Mucosa of stomach (tissue), 1 donor: ENCODE measurements at regions not wholly inside any gene's neighbourhood (a gene's known extent, or its start where the extent isn't known, plus 50 kb on each side); places are given as distances from the start of the nearest gene placed in this dataset.

Experiments
- H3K27me3 ChIP-seq: one replicate; pipeline ENCODE4 v1.7.0; 2013; ENCODE audit warnings: mild to moderate bottlenecking, low read length; ENCODE audit not compliant: control insufficient read depth, insufficient read depth
- H3K36me3 ChIP-seq: one replicate; pipeline ENCODE4 v1.7.0; 2013; ENCODE audit warnings: low read length; ENCODE audit not compliant: control insufficient read depth, insufficient read depth
- H3K4me1 ChIP-seq: one replicate; pipeline ENCODE4 v1.7.0; 2013; ENCODE audit warnings: mild to moderate bottlenecking, low read length; ENCODE audit not compliant: control insufficient read depth, insufficient read depth
- H3K4me3 ChIP-seq: one replicate; pipeline ENCODE4 v1.7.0; 2013; ENCODE audit warnings: low read length
- H3K9ac ChIP-seq: one replicate; pipeline ENCODE4 v1.7.0; 2013; ENCODE audit warnings: mild to moderate bottlenecking, low read length, moderate library complexity
- H3K9me3 ChIP-seq: one replicate; pipeline ENCODE4 v1.7.0; 2013; ENCODE audit warnings: mild to moderate bottlenecking, low read length, moderate library complexity; ENCODE audit not compliant: control insufficient read depth
- donor health status: Pancreatic carcinoma.

GRCh38 chr18:78812067-78812466, 167.6 kb upstream of the SALL3 start:
- Histone ChIP-seq H3K4me3 (no peak overlapping the region), H3K36me3 (no peaks in the 10 kb centered on the region), H3K9ac (no peak overlapping the region), H3K9me3 (no peaks in the 10 kb centered on the region), H3K4me1 (no peaks in the 10 kb centered on the region), H3K27me3 (peaks cover 8% of the 10 kb centered on the region)

- H3K4me3 ChIP-seq: no peak overlapping the region
- H3K9me3 ChIP-seq: no peaks in the 10 kb centered on the region
- no peak overlapping the region for H3K9ac ChIP-seq
- peaks cover 8% of the 10 kb centered on the region for H3K27me3 ChIP-seq
- H3K36me3 ChIP-seq: no peaks in the 10 kb centered on the region
- H3K4me1 ChIP-seq: no peaks in the 10 kb centered on the region
Observed at GRCh38 chr18:78813156-78813555, 166.5 kb upstream of the SALL3 start.

- Histone ChIP-seq H3K4me3 (no peak overlapping the region), H3K4me1 (no peaks in the 10 kb centered on the region), H3K36me3 (no peaks in the 10 kb centered on the region), H3K9me3 (no peaks in the 10 kb centered on the region), H3K27me3 (peaks cover 8% of the 10 kb centered on the region), H3K9ac (no peak overlapping the region)
Observed at GRCh38 chr18:78813936-78814710, 165.5 kb upstream of the SALL3 start.

- H3K9me3 ChIP-seq: no peaks in the 10 kb centered on the region
- H3K4me3 ChIP-seq: no peak overlapping the region
- no peaks in the 10 kb centered on the region for H3K4me1 ChIP-seq
- H3K27me3 ChIP-seq: peaks cover 8% of the 10 kb centered on the region
- H3K9ac ChIP-seq: no peak overlapping the region
- H3K36me3 ChIP-seq: no peaks in the 10 kb centered on the region
Observed at GRCh38 chr18:78814766-78815165, 164.9 kb upstream of the SALL3 start.

- no peaks in the 10 kb centered on the region for H3K4me1 ChIP-seq
- H3K27me3 ChIP-seq: peaks cover 8% of the 10 kb centered on the region
- H3K9ac ChIP-seq: no peak overlapping the region
- H3K36me3 ChIP-seq: no peaks in the 10 kb centered on the region
- no peaks in the 10 kb centered on the region for H3K9me3 ChIP-seq
- H3K4me3 ChIP-seq: no peak overlapping the region
Observed at GRCh38 chr18:78816114-78816513, 163.5 kb upstream of the SALL3 start.

- no peaks in the 10 kb centered on the region for H3K9me3 ChIP-seq
- peaks cover 5% of the 10 kb centered on the region for H3K27me3 ChIP-seq
- H3K9ac ChIP-seq: no peak overlapping the region
Observed at GRCh38 chr18:78816916-78817315, 162.7 kb upstream of the SALL3 start.

GRCh38 chr18:78818495-78818894, 161.1 kb upstream of the SALL3 start:
- no peaks in the 10 kb centered on the region for H3K36me3 ChIP-seq
- no peaks in the 10 kb centered on the region for H3K4me1 ChIP-seq
- peaks cover 3% of the 10 kb centered on the region for H3K27me3 ChIP-seq
- H3K9me3 ChIP-seq: no peaks in the 10 kb centered on the region
- no peak overlapping the region for H3K4me3 ChIP-seq
- no peak overlapping the region for H3K9ac ChIP-seq

More at GRCh38 chr18:78816916-78817315, 162.7 kb upstream of the SALL3 start:
- no peaks in the 10 kb centered on the region for H3K36me3 ChIP-seq
- no peak overlapping the region for H3K4me3 ChIP-seq
- H3K4me1 ChIP-seq: no peaks in the 10 kb centered on the region

GRCh38 chr18:78818961-78819360, 160.7 kb upstream of the SALL3 start:
- Histone ChIP-seq H3K9ac (no peak overlapping the region), H3K9me3 (no peaks in the 10 kb centered on the region), H3K27me3 (no peaks in the 10 kb centered on the region), H3K4me1 (no peaks in the 10 kb centered on the region), H3K36me3 (no peaks in the 10 kb centered on the region), H3K4me3 (no peak overlapping the region)

GRCh38 chr18:78820161-78820834, 159.3 kb upstream of the SALL3 start:
- H3K27me3 ChIP-seq: no peaks in the 10 kb centered on the region
- no peaks in the 10 kb centered on the region for H3K4me1 ChIP-seq

GRCh38 chr18:78821396-78821795, 158.2 kb upstream of the SALL3 start:
- H3K4me1 ChIP-seq: no peaks in the 10 kb centered on the region
- H3K9me3 ChIP-seq: no peaks in the 10 kb centered on the region
- no peaks in the 10 kb centered on the region for H3K36me3 ChIP-seq
- no peaks in the 10 kb centered on the region for H3K27me3 ChIP-seq
- no peak overlapping the region for H3K4me3 ChIP-seq
- no peak overlapping the region for H3K9ac ChIP-seq

More at GRCh38 chr18:78820161-78820834, 159.3 kb upstream of the SALL3 start:
- Histone ChIP-seq H3K9ac (no peak overlapping the region), H3K4me3 (no peak overlapping the region), H3K9me3 (no peaks in the 10 kb centered on the region), H3K36me3 (no peaks in the 10 kb centered on the region)

GRCh38 chr18:78822171-78822948, 157.3 kb upstream of the SALL3 start:
- no peaks in the 10 kb centered on the region for H3K4me1 ChIP-seq
- H3K27me3 ChIP-seq: no peaks in the 10 kb centered on the region
- no peaks in the 10 kb centered on the region for H3K36me3 ChIP-seq
- no peak overlapping the region for H3K4me3 ChIP-seq
- no peaks in the 10 kb centered on the region for H3K9me3 ChIP-seq
- H3K9ac ChIP-seq: no peak overlapping the region

- Histone ChIP-seq H3K9ac (no peak overlapping the region), H3K4me3 (no peak overlapping the region), H3K27me3 (no peaks in the 10 kb centered on the region), H3K9me3 (no peaks in the 10 kb centered on the region), H3K36me3 (no peaks in the 10 kb centered on the region), H3K4me1 (no peaks in the 10 kb centered on the region)
Observed at GRCh38 chr18:78822949-78823285, 156.7 kb upstream of the SALL3 start.
